ENCODE measurements at regions not wholly inside any gene's neighbourhood (a gene's known extent, or its start where the extent isn't known, plus 50 kb on each side); places are given as distances from the start of the nearest gene placed in this dataset.
"Not testable (repeated sequence)": the region's sequence is repeated elsewhere in the genome, so short reads cannot be mapped to it uniquely, and the experiment has no call there.

DNA sequence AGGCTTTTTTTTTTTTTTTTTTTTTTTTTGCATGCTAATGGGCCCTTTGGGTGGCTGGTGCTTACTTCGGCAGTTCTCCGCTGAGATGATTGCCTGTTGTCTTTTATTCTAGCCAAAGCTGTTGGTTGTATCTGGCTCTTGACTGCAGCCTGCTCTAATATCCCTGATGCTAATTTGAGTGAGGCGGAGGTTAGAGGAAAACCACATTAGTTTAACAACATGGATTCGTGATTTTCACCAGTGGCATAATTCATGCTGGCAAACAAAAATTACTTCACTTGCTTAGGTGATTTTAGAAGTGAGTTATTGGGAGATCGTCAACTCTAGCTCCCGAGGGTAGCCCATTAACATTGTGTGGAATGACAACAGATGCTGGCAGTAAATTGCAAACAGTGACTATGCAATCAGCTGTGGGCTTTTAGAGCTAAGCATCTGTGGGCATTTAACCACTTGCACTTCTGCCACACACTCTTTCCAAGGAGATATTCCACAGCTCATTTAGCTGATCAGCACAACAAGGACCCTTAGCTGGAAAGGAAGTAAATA lies 97.6 kb upstream of the ZDHHC17 start:
- peak; percentile 47 for DNase-seq

DNA sequence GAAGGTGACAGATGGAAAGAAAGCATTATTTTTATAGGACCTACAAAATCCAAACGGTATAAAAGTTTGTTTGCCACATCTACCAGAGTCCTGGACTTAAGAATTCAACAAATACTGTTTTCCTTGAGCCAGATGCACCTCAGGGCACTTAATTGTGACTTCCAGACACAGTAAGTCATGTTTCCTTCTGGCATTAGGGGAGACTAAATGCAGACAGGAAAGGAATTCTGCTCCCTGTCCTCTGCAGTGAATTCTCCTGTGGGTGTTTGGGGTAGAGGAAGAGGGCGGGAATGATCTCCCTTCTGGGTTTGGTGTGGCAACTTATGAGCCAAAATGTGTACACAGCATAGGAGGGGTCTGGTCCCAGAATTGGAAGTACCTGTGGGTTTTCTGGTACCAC lies 93.9 kb upstream of the ZDHHC17 start:
- DNase-seq = no peak

DNA sequence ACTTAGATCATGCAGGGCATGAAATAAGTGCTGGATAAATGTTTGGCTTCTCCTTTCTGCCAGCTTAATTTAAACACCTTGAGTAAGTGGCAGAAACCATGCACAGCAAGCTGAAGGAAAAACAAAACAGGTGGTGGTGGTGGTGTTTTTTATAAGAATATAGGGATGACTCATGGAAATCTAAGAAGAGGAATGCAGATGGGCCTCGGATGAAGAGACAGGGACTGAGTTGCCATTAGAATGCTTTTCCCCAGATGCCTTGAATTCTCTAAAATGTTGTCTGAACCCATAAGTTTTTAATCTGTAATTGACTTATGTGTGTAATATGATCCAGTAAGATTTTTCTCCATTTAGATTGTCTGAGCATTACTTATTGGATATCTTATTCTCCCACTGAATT lies 93.1 kb upstream of the ZDHHC17 start:
- no peak for DNase-seq

DNA sequence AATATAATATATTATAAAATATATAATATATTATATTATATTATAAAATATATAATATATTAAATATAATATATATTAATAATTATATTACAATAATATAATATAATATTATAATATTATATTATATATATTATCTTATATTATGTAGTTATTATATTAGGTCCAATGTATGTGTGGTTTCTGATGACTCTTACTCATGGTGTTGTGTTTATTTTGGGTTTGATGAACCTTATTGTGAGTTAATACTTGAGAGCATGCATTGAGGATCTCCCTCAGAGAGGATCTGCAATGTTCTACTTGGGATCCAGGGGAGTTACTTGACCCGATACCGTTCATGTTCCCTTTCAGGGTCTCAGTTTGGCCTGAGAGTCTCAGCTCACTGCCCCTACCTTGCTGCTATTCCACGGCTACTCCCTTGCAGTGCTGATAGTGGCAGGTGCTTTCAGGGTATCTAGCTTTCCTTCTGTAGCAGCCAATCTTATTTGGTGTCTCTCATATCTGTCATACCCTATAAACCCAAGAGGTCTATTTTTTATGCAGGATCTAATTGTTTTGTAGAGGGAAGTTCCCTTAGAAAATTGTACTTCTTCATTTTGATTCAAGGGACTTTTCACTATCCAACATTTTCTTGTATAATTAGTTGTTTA lies 89.1 kb upstream of the ZDHHC17 start:
- no peak for DNase-seq

DNA sequence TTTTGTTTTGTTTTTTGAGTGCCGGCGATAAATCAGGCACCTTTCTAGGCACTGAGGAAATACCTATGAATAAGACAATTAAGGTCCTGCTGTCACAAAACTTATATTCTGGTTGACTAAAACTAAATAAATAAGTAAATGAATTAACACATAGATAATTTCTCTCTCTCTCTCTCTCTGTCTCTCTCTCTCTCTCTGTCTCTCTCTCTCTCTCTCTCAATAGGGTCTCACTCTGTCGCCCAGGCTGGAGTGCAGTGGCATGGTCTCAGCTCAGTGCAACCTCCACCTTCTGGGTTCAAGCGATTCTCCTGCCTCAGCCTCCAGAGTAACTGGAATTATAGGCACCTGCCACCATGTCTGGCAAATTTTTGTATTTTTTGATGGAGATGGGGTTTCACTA lies 87.7 kb upstream of the ZDHHC17 start:
- not testable (repeated sequence) for DNase-seq

DNA sequence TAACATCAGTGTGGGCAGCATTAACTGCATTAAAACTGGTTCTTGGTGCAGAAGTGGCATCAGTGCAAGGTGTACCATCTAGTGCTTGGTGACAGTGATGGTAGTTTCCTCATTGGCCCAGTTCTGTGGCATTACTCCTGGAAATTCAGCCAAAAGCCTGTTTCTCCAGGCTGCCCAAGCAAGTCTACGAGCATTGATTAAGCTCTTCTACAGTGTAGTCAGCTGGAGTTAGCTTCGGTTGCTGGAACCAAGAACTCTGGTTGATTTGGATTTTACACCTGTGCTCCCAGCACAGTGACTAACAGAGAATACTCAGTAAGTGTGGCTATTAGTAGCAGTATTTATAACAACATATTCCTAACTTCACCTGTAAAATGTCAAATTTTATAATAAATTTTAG lies 84.9 kb upstream of the ZDHHC17 start:
- DNase-seq = no peak

DNA sequence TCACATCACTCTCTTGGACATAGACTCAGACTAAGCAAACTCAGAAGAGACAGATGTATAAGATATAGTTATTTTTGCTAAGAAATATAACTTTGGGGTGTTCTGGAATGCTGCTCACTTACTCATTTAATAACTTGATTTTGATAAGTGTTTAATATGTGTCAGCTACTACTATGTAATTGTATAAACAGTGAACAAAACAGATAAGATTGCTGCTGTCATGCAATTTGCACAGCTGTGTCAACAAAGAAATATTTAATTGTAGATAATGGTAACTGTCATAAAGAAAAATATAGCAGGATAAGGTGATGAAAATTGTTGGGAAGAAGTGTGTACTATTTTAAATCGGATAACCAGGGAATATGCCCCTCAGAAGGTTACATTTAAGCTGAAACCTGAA lies 84.1 kb upstream of the ZDHHC17 start:
- no peak for DNase-seq

DNA sequence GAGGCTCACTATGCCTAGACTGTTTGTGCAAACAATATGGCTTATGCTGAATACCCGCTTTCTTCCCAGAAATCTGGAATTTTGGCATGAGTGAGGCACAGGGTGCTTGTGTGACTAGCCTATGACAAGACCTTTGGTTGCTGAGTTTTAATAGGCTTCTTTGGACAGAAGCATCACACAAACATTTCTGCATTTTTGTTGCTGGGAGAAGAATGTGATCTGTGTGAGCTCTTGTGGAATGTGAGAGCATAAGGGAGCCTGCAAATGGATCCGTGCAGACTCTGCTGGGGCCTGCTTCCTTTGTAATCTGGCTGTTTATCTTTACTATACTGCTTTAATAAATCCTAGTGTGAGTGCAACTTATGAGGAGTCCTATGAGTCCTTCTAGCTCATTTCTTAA lies 83.0 kb upstream of the ZDHHC17 start:
- DNase-seq = no peak

DNA sequence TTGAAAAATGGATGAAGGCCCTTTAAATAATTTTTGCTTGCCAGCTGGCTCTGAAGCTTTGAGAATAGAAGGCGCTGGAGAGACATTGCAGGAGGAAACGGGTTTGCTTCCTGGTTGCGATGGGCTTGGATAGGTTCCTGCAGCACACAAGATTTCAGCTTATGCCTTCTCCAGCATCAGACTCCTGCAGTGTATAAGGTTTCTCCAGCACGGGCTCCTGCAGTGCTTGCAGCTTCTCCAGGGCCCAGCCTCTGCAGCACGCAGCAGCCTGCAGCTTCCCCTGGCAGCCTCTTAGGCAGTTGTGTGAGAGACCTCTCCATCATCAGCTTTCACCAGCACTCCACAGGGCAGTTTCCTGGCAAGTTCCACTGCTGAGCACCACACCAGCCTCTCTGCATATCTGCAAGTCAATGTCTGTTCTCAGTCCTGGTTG lies 78.7 kb upstream of the ZDHHC17 start:
- DNase-seq = no peak

DNA sequence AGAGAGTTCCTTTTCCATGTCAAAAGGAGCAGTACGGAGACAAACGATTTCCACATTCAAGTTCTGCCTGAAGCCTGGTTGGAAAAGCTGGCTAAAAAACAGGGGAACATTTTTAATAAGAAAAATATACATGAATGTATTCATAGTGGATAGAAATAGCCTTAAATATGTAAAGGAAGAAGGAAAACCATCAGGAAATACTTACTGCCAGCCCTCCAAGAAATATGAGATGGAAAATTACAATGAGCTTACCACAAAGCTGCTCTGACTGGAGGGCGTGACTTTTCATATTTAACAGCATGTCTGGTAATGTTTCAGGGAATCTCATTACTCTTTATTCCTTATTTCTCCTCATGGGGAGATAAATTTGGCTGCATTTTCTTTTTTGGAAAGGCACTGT lies 75.9 kb upstream of the ZDHHC17 start:
- no peak for DNase-seq

DNA sequence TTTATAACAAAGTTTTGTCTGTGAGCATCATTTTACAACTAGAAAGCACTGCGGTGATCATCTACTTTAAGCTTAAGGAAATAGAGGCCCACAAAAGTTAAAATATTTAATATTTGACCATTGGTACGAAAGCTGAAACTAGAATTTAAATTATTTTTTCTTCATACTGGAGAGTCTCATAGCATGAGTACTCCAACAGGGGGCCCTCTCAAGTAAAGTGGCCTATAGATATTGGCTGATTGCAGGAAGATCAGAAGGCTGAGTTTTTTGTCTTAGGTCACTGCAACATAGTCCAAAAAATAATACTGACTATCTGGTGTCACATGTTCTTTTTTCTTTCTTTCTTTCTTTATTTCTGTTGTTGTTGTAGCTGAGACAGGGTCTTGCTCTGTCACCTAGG lies 75.3 kb upstream of the ZDHHC17 start:
- DNase-seq = no peak

DNA sequence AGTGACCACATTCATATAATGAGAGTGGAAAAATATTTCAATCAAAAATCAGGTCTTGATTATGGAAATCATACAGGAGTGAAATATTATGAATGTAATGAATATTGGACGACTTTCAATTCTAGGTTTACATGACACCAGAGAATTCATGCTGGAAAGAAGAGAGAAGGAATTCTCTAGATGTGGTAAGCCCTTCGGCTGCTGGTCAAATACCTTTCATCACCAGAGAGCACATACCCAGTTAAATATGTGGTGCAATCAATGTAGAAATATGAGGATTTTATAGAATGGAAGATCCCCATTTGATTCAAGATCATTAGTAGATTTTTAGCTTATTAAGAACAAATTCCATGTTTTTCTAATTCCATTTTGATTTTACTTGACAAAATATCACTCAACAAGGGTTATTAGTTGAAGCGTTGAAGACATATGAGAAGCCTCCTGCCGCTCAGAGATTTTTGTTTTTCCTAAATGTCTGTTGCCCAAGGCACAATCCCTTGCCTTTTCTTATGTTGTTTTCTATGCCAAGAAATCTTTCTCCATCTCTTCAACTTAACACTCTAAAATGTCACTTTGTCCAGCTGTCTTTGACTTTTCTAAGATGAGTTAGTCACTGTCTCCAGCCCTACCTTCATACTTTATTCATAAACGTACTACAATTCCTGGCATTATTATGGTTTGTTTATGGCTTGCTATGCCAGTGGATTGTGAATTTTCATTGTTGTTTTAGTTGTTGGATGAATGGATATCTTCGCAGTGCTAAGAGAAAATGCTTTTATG lies 72.8 kb upstream of the ZDHHC17 start:
- DNase-seq = no peak

DNA sequence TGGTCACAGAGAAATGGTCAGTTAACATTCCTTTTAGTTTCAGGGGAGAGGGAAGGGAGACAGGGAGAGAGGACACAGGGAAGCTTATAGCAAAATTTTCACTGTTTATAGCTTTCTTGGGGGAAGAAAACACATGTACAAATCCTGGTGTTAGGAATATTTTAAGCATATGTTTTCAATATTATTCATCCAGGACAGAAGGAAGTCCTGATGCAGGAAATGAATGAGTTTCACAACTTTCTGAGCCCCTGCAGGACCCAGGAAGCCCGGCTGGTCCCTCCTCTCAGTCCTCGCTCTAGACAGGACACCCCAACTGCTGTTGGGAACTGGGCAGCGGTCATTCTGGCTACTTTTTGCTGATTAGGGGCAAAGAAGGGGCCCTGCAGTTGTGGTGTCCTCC lies 71.1 kb upstream of the ZDHHC17 start:
- DNase-seq = no peak

DNA sequence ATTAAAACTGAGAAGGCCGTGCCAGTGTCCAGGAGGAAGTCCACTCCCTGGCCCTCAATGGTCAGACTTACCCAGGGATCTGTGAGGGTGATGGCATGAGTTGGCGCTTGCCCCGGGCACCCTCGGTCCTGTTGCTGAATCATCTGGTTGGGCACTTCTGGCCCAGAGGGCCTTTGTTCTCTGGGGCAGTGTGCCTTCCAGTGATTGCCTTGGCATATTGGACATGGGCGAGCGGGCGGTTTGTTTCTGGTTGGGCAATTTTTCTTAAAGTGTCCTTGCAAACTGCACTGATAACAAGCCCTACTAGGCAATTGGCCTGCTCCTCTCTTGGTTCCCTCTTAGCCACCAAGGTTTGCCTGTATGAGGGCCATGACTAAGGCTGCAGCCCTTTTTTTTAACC lies 69.5 kb upstream of the ZDHHC17 start:
- no peak for DNase-seq

DNA sequence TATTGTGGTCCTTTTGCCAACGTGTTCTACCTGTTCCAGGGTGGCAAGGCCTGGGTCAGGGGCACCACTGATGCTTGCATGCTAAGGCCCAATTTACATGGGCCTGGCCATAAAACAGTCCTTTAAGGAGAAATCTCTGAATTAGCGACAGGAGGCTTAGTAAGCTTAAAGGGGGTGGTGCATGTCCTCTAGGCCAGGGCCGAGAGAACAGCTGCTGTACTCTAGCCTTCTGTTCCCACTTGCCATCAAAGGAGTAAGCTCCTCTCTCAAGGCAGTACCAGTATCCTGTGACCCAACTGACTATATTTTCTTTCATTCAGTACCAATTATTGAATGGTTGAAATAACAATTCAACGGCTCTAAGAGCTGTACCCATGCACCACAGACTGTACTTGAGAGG lies 67.7 kb upstream of the ZDHHC17 start:
- no peak for DNase-seq

DNA sequence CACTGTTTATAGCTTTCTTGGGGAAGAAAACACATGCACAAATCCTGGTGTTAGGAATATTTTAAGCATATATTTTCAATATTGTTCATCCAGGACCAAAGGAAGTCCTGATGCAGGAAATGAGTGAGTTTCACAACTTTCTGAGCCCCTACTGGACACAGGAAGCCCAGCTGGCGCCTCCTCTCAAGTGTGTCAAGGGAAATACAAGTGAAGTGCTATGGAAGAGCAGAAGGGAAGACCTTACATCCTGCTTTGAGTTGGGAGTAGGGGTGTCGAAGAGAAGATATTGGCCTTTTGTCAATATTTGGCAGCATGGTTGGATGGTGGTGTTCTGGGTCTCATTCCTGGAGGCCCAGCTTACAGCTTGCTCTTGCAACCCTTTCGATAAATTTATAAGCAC lies 66.1 kb upstream of the ZDHHC17 start:
- no peak for DNase-seq

DNA sequence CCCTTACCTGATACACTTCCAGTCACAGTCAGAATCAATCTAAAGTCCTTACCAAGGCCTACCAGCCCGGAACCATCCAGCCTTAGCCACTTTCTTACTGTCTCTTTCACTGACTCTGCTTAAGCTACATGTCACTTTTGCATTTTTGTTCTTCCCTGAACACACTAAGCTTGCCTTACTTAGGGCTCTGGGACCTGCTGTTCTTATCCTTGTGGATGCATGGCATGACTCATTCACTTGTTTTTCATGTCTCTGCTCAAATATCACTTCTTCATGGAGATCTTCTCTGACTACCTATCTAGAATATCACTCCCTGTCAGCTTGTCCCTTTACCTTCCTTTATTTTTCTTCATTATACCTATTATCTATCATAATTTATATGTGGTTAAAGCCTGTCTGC lies 65.6 kb upstream of the ZDHHC17 start:
- DNase-seq = no peak

DNA sequence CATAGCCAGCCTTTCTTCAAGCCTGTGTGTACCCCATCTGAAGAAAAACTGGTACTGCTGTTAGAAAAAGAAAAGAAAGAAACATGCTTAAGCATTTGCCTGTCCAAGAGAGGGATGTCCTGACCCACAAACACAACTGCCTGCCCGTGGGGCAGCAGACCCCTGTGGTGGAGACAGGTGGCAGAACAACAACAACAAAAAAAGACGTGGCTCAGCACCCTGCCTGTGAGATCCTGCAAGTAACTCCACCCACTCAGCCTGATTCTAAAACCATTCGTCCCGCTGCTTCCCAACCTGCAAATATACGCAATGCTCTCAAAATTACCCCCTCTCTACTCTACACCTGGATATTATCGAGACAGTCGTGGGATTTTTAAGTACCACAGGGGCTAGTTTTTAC lies 64.9 kb upstream of the ZDHHC17 start:
- no peak for DNase-seq

DNA sequence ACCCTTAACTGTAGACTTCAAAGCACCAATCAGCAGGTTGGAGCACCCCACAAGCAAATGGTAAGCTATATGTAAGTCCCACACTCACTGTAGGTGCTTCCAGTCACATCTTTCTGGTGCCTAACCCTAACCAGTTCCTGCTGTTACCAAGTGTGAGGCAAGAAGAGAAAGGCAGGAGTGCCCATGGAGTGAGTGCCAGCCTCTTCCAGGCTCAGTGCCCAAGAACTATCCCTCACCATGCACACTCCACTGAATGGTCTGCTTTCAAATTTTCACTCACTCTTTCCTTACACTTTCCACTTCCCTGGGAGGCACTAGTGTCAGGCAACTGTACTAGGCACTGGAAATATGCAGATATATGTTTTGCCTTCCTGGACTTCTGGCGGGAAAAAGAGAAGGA lies 62.2 kb upstream of the ZDHHC17 start:
- DNase-seq = no peak

DNA sequence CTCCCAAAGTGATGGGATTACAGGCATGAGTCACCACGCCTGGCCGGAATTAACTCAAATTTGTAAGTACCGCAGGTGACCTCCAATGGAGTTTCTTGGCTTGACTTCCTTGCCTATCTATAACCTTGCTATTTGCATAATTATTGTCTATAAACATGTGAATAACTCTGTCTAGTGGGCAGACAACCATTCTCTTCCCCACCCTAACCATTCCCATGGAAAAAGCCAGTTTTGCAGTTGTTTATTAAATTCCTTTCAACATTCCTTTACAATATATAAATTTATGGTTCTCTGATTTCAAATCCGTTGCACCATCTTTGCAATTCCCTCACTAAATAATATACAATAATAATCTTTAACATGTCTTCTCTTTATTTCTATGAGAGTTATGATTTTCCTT lies 61.0 kb upstream of the ZDHHC17 start:
- DNase-seq = no peak

DNA sequence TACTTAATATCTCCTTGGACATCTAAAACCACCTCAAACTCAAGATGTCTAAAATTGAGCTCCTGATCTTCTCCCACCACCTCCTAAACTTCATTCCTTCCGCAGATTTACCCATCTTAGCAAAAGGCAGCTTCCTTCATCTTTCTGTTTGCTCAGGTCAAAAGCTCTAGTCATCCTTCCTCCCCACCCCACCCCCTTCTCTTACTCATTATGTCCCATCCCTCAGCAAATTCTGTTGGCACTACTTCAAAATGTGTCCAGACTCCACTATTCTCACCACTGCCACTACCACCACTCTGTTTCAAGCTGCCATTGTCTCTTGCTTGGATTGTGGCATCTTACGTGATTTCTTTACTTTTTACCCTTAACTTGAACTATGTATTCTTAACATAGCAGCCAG lies 59.2 kb upstream of the ZDHHC17 start:
- DNase-seq = no peak

DNA sequence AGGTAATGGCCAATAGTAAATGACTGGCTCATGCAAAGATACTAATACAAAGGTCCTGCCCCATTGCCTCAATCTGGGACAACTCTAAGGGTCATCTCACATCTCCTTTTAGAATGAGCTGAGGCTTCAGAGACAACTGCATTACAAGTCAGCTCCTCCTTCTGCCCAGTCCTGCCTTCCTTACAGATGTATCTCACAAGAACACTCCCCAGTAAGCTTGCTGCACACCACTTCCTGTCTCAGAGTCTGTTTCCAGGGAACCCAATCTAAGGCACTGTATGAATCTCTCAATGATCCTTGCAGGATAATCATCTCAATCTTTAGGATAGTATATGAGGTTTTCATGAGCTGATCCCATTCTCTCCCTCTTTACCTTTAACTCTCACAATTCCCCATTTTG lies 57.8 kb upstream of the ZDHHC17 start:
- no peak for DNase-seq

DNA sequence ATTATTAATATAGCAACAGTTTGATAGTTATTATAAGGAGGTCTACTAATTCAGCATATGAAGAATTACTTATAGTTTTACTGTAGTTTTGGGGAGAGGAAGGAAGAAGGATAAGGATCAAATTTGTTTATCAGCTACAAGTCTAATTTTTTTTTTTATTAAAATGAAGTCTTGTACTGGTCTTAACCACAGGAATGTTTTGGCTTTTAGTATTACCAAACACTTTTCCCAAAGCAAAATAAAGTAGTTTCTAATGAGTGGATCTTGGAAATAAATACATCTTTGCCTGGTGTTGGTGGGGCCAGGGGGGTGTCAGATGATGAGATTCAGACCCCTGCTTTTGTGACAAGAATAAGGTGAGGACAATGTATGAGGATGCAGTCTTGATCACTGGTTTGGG lies 57.2 kb upstream of the ZDHHC17 start:
- DNase-seq = no peak

DNA sequence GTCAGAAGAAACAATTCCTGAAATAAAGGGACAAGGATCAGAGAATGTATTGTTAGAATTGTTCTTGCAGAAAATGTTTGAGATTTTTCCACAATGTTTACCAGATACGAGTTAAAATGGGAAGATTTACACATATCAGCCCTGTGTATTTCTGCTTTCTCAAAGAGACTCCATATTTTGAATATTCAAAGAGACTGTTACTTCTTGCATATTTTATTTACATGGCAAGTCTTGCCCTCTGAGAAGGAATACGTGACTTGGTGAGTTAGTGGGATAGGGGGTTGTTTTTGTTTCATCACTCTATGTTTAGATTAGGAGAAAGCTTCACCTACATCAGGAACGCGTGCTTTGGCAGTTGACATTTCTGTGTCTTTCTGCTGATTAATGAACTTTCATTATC lies 56.1 kb upstream of the ZDHHC17 start:
- no peak for DNase-seq

DNA sequence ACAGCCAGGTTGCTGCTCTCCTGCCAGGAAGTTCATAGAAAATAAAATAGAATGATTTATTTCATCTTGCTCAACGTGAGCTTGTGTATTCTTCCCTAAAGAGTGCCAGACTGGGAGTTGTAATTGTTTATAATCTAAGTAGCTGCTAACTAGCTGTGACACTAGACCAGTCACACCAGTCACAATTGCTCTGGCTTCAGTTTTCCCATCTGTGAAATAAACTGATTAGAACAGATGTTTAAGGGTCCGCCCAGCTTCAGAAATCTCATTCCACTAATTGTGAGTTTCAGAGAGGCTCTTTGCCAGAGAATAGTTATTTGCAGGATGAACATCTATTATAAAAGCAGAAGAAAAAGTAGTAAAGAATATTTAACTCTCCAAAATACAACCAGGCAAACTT lies 55.6 kb upstream of the ZDHHC17 start:
- DNase-seq = no peak

Measured in NCI-H1105 treated with DMSO at 0.1 percent for 48 hours (cell line).